A549 (cell line): ENCODE measurements at regions not wholly inside any gene's neighbourhood (a gene's known extent, or its start where the extent isn't known, plus 50 kb on each side); places are given as distances from the start of the nearest gene placed in this dataset.

Experiments used
- ATAC-seq, 2 experiments: fragments of 200-7000 bp in 1 of 2; fragments of >200 bp in 1 of 2; cut with Nextera tagmentation in 1 of 2; cut with Tn5 transposase in 1 of 2; 3 replicates each; pipeline versions ENCODE4 v1.8.0 to v1.9.1; 2018 to 2020; ENCODE audit warnings: mild to moderate bottlenecking in 1 of 2, moderate library complexity in 1 of 2
- CTCF ChIA-PET: fragments of 300-600 bp; sonication (Branson Sonifier 250); formaldehyde crosslinking; extraction: SDS; loops from one replicate; lab custom pipeline; 2021; ENCODE audit warnings: antibody characterized with exemption, inconsistent platforms; lab: Yijun Ruan, JAX
- POLR2A ChIA-PET: fragments of 350-600 bp; formaldehyde crosslinking; extraction: SDS; loops from one replicate; lab custom pipeline; 2021; ENCODE audit warnings: antibody characterized with exemption, inconsistent platforms; lab: Yijun Ruan, JAX
- DNase-seq, 2 experiments: peaks; one replicate each; pipeline versions ENCODE4 v3.0.0 to v3.0.0-alpha.2; 2011 to 2016; ENCODE audit warnings: low read depth in 1 of 2, low spot score in 1 of 2
- FAIRE-seq: peaks from 2 replicates; lab custom pipeline; 2011; peaks lifted over from hg19 to GRCh38; lab: Jason Lieb, UNC
- H3K27ac ChIP-seq, 2 experiments: fragments of >200 bp; sonication (Bioruptor Twin); formaldehyde crosslinking; 3 replicates each; pipeline ENCODE4 v1.5.1; 2016 to 2017
- H3K4me1 ChIP-seq: fragments of >200 bp; sonication (Bioruptor Twin); formaldehyde crosslinking; 3 replicates; pipeline ENCODE4 v1.6.1; 2016
- H3K4me2 ChIP-seq: fragments of >200 bp; sonication (Bioruptor Twin); formaldehyde crosslinking; 3 replicates; pipeline ENCODE4 v1.6.1; 2016
- H3K4me3 ChIP-seq: fragments of >200 bp; sonication (Bioruptor Twin); formaldehyde crosslinking; 3 replicates; pipeline ENCODE4 v1.5.1; 2016
- H3K9me3 ChIP-seq: fragments of >200 bp; sonication (Bioruptor Twin); formaldehyde crosslinking; 3 replicates; pipeline ENCODE4 v1.6.1; 2016
- CBX2 ChIP-seq: fragments of 200-600 bp; sonication (generic); IDR thresholded peaks from 2 replicates; pipeline ENCODE4 v1.6.1; 2016; ENCODE audit warnings: low read depth, mild to moderate bottlenecking, borderline replicate concordance
- CBX8 ChIP-seq: fragments of 200-600 bp; sonication (generic); IDR thresholded peaks from 2 replicates; pipeline ENCODE4 v1.6.1; 2016
- CHD2 ChIP-seq: fragments of 150-350 bp; IDR thresholded peaks from 2 replicates; pipeline ENCODE4 v1.6.1; 2014; ENCODE audit warnings: low read length; ENCODE audit not compliant: partially characterized antibody
- CTCF ChIP-seq: fragments of >200 bp; sonication (Bioruptor Twin); formaldehyde crosslinking; IDR thresholded peaks from 3 replicates; pipeline ENCODE4 v1.5.1; 2016
- EHF ChIP-seq: fragments of 250-450 bp; sonication (Bioruptor Pico); IDR thresholded peaks from 2 replicates; pipeline ENCODE4 v1.5.0; 2020; ENCODE audit warnings: mild to moderate bottlenecking
- EHMT2 ChIP-seq: fragments of 200-600 bp; sonication (generic); IDR thresholded peaks from 2 replicates; pipeline ENCODE4 v1.6.1; 2016; ENCODE audit warnings: antibody characterized with exemption, low read depth, mild to moderate bottlenecking, moderate library complexity
- EP300 ChIP-seq, 2 experiments: fragments of >200 bp; sonication (Bioruptor Twin); formaldehyde crosslinking; IDR thresholded peaks; 2 replicates in 1 of 2; 3 replicates in 1 of 2; pipeline ENCODE4 v1.6.1; 2016 to 2017
- ESRRA ChIP-seq: fragments of 150-350 bp; IDR thresholded peaks from 2 replicates; pipeline ENCODE4 v1.6.1; 2014; ENCODE audit warnings: mild to moderate bottlenecking, low read length, borderline replicate concordance
- FOSB ChIP-seq: fragments of 250-450 bp; sonication (Bioruptor Pico); IDR thresholded peaks from 2 replicates; pipeline ENCODE4 v1.5.0; 2020; ENCODE audit warnings: mild to moderate bottlenecking, moderate library complexity
- HDAC2 ChIP-seq: fragments of 200-600 bp; sonication (generic); IDR thresholded peaks from 2 replicates; pipeline ENCODE4 v1.6.1; 2016
- HES2 ChIP-seq: fragments of >200 bp; sonication (Bioruptor Twin); formaldehyde crosslinking; IDR thresholded peaks from 2 replicates; pipeline ENCODE4 v1.6.1; 2016
- HEYL ChIP-seq: fragments of 250-450 bp; sonication (Bioruptor Pico); IDR thresholded peaks from 2 replicates; pipeline ENCODE4 v1.8.0; 2021; ENCODE audit warnings: mild to moderate bottlenecking, moderate library complexity
- HOXA7 ChIP-seq: fragments of 250-450 bp; sonication (Bioruptor Pico); IDR thresholded peaks from 2 replicates; pipeline ENCODE4 v1.5.0; 2020; ENCODE audit warnings: mild to moderate bottlenecking, moderate library complexity
- HOXB5 ChIP-seq: fragments of 250-450 bp; sonication (Bioruptor Pico); IDR thresholded peaks from 2 replicates; pipeline ENCODE4 v1.5.0; 2020; ENCODE audit warnings: mild to moderate bottlenecking, moderate library complexity
- JUN ChIP-seq, 2 experiments: fragments of >200 bp; sonication (Bioruptor Twin); formaldehyde crosslinking; IDR thresholded peaks; 2 replicates in 1 of 2; 3 replicates in 1 of 2; pipeline ENCODE4 v1.6.1; 2016 to 2017
- KDM1A ChIP-seq: fragments of 200-600 bp; sonication (generic); IDR thresholded peaks from 2 replicates; pipeline ENCODE4 v1.6.1; 2016; ENCODE audit warnings: low read depth, mild to moderate bottlenecking
- MAX ChIP-seq: IDR thresholded peaks from 2 replicates; pipeline ENCODE4 v1.6.1; 2012
- MAZ ChIP-seq: fragments of 150-350 bp; IDR thresholded peaks from 2 replicates; pipeline ENCODE4 v1.6.1; 2014; ENCODE audit warnings: antibody characterized with exemption, low read depth, low read length, borderline replicate concordance
- NPAS2 ChIP-seq: fragments of 250-450 bp; sonication (Bioruptor Pico); IDR thresholded peaks from 2 replicates; pipeline ENCODE4 v1.8.0; 2022; ENCODE audit warnings: mild to moderate bottlenecking, moderate library complexity, borderline replicate concordance
- PBX3 ChIP-seq: IDR thresholded peaks from 2 replicates; pipeline ENCODE4 v1.6.1; 2012
- POLR2AphosphoS2 ChIP-seq: conservative IDR thresholded peaks from 2 replicates; pipeline ENCODE4 v1.6.1; 2012; ENCODE audit warnings: low read length, improper control_type of control experiment, inconsistent platforms
- RAD21 ChIP-seq, 2 experiments: fragments of >200 bp in 1 of 2; sonication (Bioruptor Twin) in 1 of 2; formaldehyde crosslinking in 1 of 2; IDR thresholded peaks in 1 of 2; conservative IDR thresholded peaks in 1 of 2; 2 replicates in 1 of 2; 3 replicates in 1 of 2; pipeline ENCODE4 v1.6.1; 2012 to 2018; ENCODE audit warnings: inconsistent platforms in 1 of 2
- RCOR1 ChIP-seq: fragments of 150-350 bp; IDR thresholded peaks from 2 replicates; pipeline ENCODE4 v1.6.1; 2014; ENCODE audit warnings: antibody characterized with exemption, low read length, low read depth
- REST ChIP-seq: fragments of 200-600 bp; sonication (generic); IDR thresholded peaks from 2 replicates; pipeline ENCODE4 v1.6.1; 2016; ENCODE audit warnings: antibody characterized with exemption, mild to moderate bottlenecking, moderate library complexity
- SREBF2 ChIP-seq: fragments of 450-650 bp; IDR thresholded peaks from 2 replicates; pipeline ENCODE4 v1.6.1; 2014; ENCODE audit warnings: mild to moderate bottlenecking, moderate library complexity
- TP53 ChIP-seq: fragments of 250-450 bp; sonication (Bioruptor Pico); IDR thresholded peaks from 2 replicates; pipeline ENCODE4 v1.5.0; 2021; ENCODE audit warnings: mild to moderate bottlenecking, moderate library complexity
- USF2 ChIP-seq: fragments of 450-650 bp; IDR thresholded peaks from 2 replicates; pipeline ENCODE4 v1.6.1; 2014; ENCODE audit warnings: antibody characterized with exemption
- ZC3H11A ChIP-seq: fragments of 450-650 bp; IDR thresholded peaks from 2 replicates; pipeline ENCODE4 v1.6.1; 2014; ENCODE audit warnings: antibody characterized with exemption, mild to moderate bottlenecking
- ZFP36 ChIP-seq: fragments of 450-650 bp; IDR thresholded peaks from 2 replicates; pipeline ENCODE4 v1.6.1; 2014; ENCODE audit warnings: borderline replicate concordance; ENCODE audit not compliant: partially characterized antibody
- ZNF302 ChIP-seq: fragments of 250-450 bp; sonication (Bioruptor Pico); IDR thresholded peaks from 2 replicates; pipeline ENCODE4 v1.9.0; 2021; ENCODE audit warnings: inconsistent platforms, mild to moderate bottlenecking, moderate library complexity
- whole genome bisulfite sequencing: methylation state at CpG from one replicate; pipeline ENCODE4 v1.1.6; 2017; ENCODE audit errors: missing lambda C conversion rate; 5-methylcytosine and 5-hydroxymethylcytosine counted together

- ChIA-PET POLR2A (no interaction called here), CTCF (interaction anchor here (0.7 kb wide), 1 partner anchor 628 kb away, joined by 3 read pairs; no protein-coding TSS in a partner anchor)
- no peak overlapping the region for H3K4me2 ChIP-seq
- 37% methylated on average over 5 of the region's 5 CpGs for WGBS
- TF ChIP-seq CBX8 (no peak), PBX3 (no peak), HES2 (no peak), EHMT2 (no peak), NPAS2 (CRISPR knock-in tag) (no peak), ZC3H11A (no peak), JUN (IDR thresholded peaks at IDR 0.05) (no peak), RCOR1 (no peak)
- FAIRE-seq: no peak
- no peaks in the 10 kb centered on the region for H3K4me1 ChIP-seq
- H3K9me3 ChIP-seq: no peaks in the 10 kb centered on the region
- H3K4me3 ChIP-seq: no peak overlapping the region
- no peak for ATAC-seq
- H3K27ac ChIP-seq: no peak overlapping the region
- DNase-seq: no peak
Observed at GRCh38 chr2:181378491-181378890, 78.7 kb upstream of the ITGA4 start.

- 67% methylated on average over 3 of the region's 3 CpGs for WGBS
- ATAC-seq (no peak), DNase-seq (no peak)
- Histone ChIP-seq H3K9me3 (no peaks in the 10 kb centered on the region), H3K27ac (no peak overlapping the region)
- POLR2A ChIA-PET: no interaction called here
- TF ChIP-seq HEYL (CRISPR knock-in tag): no peak
- no peak for TF ChIP-seq CBX8
- TF ChIP-seq RCOR1: no peak
- no peak for TF ChIP-seq CHD2
- TF ChIP-seq SREBF2: no peak
- no peak for TF ChIP-seq EHF (CRISPR knock-in tag)
- no peak for TF ChIP-seq POLR2AphosphoS2
- no peak for TF ChIP-seq ZFP36
- no peak for TF ChIP-seq EP300 (IDR thresholded peaks at IDR 0.05)
- TF ChIP-seq HDAC2: no peak
- TF ChIP-seq CTCF: no peak
- TF ChIP-seq MAX: no peak
- TF ChIP-seq, all 56 proteins: peak for 0
- Histone ChIP-seq H3K4me1 (no peaks in the 10 kb centered on the region), H3K4me3 (no peak overlapping the region), H3K4me2 (no peak overlapping the region)
- no peak for FAIRE-seq
- CTCF ChIA-PET: no interaction called here
Observed at GRCh38 chr2:181380581-181380980, 76.6 kb upstream of the ITGA4 start.

- no peaks in the 10 kb centered on the region for H3K9me3 ChIP-seq
- POLR2A ChIA-PET: no interaction called here
- H3K4me3 ChIP-seq: no peak overlapping the region
- no peak for ATAC-seq
- CTCF ChIA-PET: no interaction called here
- H3K4me1 ChIP-seq: no peaks in the 10 kb centered on the region
- FAIRE-seq: no peak
- DNase-seq: no peak
- no peak overlapping the region for H3K27ac ChIP-seq
- 11% methylated on average over 2 of the region's 2 CpGs for WGBS
- no peak overlapping the region for H3K4me2 ChIP-seq
- TF ChIP-seq FOSB (CRISPR knock-in tag) (no peak), HOXA7 (CRISPR knock-in tag) (no peak), HOXB5 (CRISPR knock-in tag) (no peak), USF2 (no peak), MAZ (no peak), REST (no peak), RCOR1 (no peak), CBX2 (no peak), RAD21 (conservative IDR thresholded peaks at IDR 0.05 in 1 of 2, IDR thresholded peaks at IDR 0.05 in 1 of 2) (no peak), ESRRA (no peak), TP53 (CRISPR knock-in tag) (no peak), ZNF302 (CRISPR knock-in tag) (no peak), KDM1A (no peak)
Observed at GRCh38 chr2:181384923-181385322, 72.3 kb upstream of the ITGA4 start.
